ENCODE measurements at regions not wholly inside any gene's neighbourhood (a gene's known extent, or its start where the extent isn't known, plus 50 kb on each side); places are given as distances from the start of the nearest gene placed in this dataset.
"Not testable (repeated sequence)": the region's sequence is repeated elsewhere in the genome, so short reads cannot be mapped to it uniquely, and the experiment has no call there.

DNA sequence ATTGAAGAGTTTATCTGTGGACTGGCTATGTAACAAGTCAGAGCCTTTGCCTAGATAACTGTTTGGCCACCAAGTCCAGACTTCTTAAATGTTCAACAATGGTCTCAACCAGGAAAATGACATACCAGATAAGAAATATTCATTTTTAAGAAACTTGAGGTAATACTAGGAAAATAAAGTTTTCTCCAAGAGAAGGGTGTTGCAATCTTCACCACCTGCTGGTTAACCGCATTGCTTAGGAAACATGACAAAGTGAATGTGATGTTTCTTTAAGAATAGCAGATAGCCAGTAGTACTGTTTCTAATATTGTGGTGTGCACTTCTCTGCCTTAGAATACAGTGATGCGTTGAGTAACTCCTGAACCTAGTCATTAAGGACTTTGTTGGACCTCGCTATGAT is 321.5 kb upstream of the CADM2 start:
- Histone ChIP-seq H3K36me3 (ENCODE audit: control insufficient read depth, insufficient read depth, low read length) (no peaks in the 10 kb centered on the region), H3K4me1 (ENCODE audit: control insufficient read depth, insufficient read depth, low read length) (no peaks in the 10 kb centered on the region), H3K27ac (ENCODE audit: low read length) (no peak overlapping the region), H3K27me3 (ENCODE audit: control insufficient read depth, insufficient read depth, low read length) (no peaks in the 10 kb centered on the region), H3K9me3 (ENCODE audit: control insufficient read depth, insufficient read depth, low read length) (no peaks in the 10 kb centered on the region), H3K4me3 (ENCODE audit: low read length) (no peak overlapping the region)
- no CpG with 5 or more reads among the region's 3 CpGs for WGBS (ENCODE audit: insufficient coverage, insufficient read length)
- DNase-seq (ENCODE audit: low read depth, low spot score), result no peak

DNA sequence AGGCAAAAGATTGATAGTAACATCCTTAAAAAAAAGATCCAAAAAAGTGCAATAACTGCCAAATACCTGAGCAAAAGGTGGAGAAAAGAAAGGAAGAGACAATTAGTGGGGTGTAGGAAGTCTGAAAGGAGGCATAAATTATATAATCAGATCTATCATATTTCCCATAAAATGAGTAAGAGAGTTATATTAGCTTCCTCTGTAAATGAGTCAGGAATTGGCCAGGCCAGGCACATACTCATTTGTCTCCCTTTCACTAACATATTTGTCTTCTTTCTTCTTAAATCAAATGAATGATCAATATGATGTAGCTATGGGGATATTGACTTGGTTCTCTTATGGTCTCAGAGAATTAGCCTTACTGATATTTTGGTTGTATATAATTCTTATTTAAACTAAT is 292.3 kb upstream of the CADM2 start:
- H3K9me3 ChIP-seq (ENCODE audit: control insufficient read depth, insufficient read depth, low read length), result no peaks in the 10 kb centered on the region
- no peaks in the 10 kb centered on the region for H3K27me3 ChIP-seq (ENCODE audit: control insufficient read depth, insufficient read depth, low read length)
- no peak overlapping the region for H3K27ac ChIP-seq (ENCODE audit: low read length)
- no peaks in the 10 kb centered on the region for H3K36me3 ChIP-seq (ENCODE audit: control insufficient read depth, insufficient read depth, low read length)
- no peaks in the 10 kb centered on the region for H3K4me1 ChIP-seq (ENCODE audit: control insufficient read depth, insufficient read depth, low read length)
- no peak for DNase-seq (ENCODE audit: low read depth, low spot score)
- no peak overlapping the region for H3K4me3 ChIP-seq (ENCODE audit: low read length)

DNA sequence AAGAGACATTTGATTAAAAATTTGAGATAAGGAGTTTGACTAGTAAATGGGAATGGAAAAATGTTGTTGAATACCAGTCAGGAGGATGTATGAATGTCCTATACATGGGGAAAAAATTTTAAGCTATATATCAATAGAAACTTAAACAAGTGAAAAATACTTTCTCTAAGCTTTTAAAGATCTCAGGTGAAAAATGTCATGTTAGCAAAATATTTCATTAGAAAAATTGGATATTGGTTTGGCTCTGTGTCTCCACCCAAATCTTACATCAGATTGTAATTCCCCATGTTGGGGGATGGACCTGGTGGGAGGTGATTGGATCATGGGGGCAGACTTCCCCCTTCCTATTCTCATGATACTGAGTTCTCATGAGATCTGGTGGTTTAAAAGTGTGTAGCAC is 279.6 kb upstream of the CADM2 start:
- Histone ChIP-seq H3K4me1 (ENCODE audit: control insufficient read depth, insufficient read depth, low read length) (no peaks in the 10 kb centered on the region), H3K27me3 (ENCODE audit: control insufficient read depth, insufficient read depth, low read length) (no peaks in the 10 kb centered on the region), H3K36me3 (ENCODE audit: control insufficient read depth, insufficient read depth, low read length) (no peaks in the 10 kb centered on the region), H3K9me3 (ENCODE audit: control insufficient read depth, insufficient read depth, low read length) (no peaks in the 10 kb centered on the region), H3K4me3 (ENCODE audit: low read length) (no peak overlapping the region), H3K27ac (ENCODE audit: low read length) (no peak overlapping the region)
- DNase-seq (ENCODE audit: low read depth, low spot score), result no peak

DNA sequence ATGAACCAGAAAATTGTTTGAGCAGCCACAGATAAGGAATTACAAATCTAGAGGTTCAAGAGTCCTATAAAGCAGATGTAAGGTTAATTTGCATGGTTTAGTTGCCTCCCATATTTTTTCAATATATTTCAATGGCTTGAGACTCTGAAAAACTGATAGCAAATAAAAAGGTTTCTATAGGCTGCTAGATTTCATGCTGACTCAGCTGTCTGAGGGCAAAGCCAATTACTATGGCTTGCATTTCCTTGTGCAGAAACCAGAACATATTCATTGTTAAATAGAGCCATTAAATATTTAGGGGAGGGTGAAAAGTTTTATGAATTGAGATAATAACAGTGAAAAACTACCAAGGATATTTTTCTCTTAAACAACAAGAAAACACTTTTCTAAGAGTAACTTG is 278.1 kb upstream of the CADM2 start:
- no peak for DNase-seq (ENCODE audit: low read depth, low spot score)

DNA sequence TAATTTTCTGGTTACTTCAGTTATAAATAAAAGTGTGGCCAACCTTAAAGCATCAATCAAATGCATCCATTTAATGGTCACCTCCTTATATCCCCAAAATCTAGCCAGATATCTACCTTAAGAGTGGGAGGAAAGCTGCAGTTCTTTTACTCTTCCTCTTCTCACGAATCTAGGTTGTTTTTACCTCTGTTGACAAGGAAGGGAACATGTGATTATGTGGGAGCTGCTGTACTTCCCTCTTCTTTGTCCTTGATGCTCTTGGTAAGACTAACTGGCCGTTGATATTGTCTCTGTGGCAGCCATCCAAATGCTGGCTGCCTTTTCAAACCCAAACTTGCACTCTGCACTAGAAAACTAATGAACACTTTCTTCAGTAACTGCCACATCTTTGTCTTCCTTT is 275.3 kb upstream of the CADM2 start:
- Histone ChIP-seq H3K36me3 (ENCODE audit: control insufficient read depth, insufficient read depth, low read length) (no peaks in the 10 kb centered on the region), H3K4me1 (ENCODE audit: control insufficient read depth, insufficient read depth, low read length) (no peaks in the 10 kb centered on the region), H3K9me3 (ENCODE audit: control insufficient read depth, insufficient read depth, low read length) (no peaks in the 10 kb centered on the region), H3K4me3 (ENCODE audit: low read length) (no peak overlapping the region), H3K27ac (ENCODE audit: low read length) (no peak overlapping the region), H3K27me3 (ENCODE audit: control insufficient read depth, insufficient read depth, low read length) (no peaks in the 10 kb centered on the region)
- DNase-seq (ENCODE audit: low read depth, low spot score), result no peak
- no CpG with 5 or more reads among the region's 2 CpGs for WGBS (ENCODE audit: insufficient coverage, insufficient read length)

More for the DNA sequence above, 278.1 kb upstream of the CADM2 start:
- Histone ChIP-seq H3K27me3 (ENCODE audit: control insufficient read depth, insufficient read depth, low read length) (no peaks in the 10 kb centered on the region), H3K36me3 (ENCODE audit: control insufficient read depth, insufficient read depth, low read length) (no peaks in the 10 kb centered on the region), H3K4me1 (ENCODE audit: control insufficient read depth, insufficient read depth, low read length) (no peaks in the 10 kb centered on the region), H3K27ac (ENCODE audit: low read length) (no peak overlapping the region), H3K9me3 (ENCODE audit: control insufficient read depth, insufficient read depth, low read length) (no peaks in the 10 kb centered on the region), H3K4me3 (ENCODE audit: low read length) (no peak overlapping the region)

DNA sequence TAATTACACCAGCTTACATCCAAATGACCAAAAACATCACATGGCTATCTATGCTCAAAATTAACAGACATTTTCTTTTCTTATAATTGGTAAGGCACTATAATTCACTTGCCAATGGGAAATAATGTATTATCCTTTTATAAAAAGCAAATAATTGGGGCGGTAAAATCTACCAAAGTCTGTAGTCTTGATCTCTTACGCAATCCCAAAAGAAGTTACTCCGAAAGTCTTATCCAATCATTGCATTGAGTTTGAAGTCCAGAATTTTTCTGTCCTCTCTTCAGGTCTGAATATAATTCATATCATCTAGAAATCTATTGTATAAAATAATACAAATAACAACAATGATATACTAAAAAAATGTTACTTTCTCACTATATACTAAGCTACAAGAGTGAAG is 273.3 kb upstream of the CADM2 start:
- Histone ChIP-seq H3K36me3 (ENCODE audit: control insufficient read depth, insufficient read depth, low read length) (no peaks in the 10 kb centered on the region), H3K9me3 (ENCODE audit: control insufficient read depth, insufficient read depth, low read length) (no peaks in the 10 kb centered on the region), H3K4me1 (ENCODE audit: control insufficient read depth, insufficient read depth, low read length) (no peaks in the 10 kb centered on the region), H3K27ac (ENCODE audit: low read length) (no peak overlapping the region), H3K27me3 (ENCODE audit: control insufficient read depth, insufficient read depth, low read length) (no peaks in the 10 kb centered on the region), H3K4me3 (ENCODE audit: low read length) (no peak overlapping the region)
- no CpG with 5 or more reads among the region's 3 CpGs for WGBS (ENCODE audit: insufficient coverage, insufficient read length)
- no peak for DNase-seq (ENCODE audit: low read depth, low spot score)

DNA sequence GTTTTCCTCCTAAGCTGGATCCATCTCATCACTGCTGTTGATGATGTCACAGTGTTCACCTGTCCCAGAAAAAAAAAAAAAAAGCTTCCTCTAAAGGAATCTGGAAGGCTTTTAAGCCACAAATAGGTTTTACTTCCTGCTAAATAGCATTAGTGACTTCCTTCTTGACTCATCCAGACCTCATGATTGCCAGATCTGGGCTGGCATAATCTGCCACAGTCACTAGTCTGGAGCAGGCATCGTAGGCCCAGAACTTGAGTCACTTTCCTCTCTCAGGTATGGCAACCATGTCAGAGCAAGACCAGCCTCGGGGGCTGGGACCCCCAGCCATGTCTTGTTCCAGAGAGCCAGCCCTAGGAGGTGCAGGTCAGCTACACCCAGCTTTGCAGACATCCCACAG is 266.5 kb upstream of the CADM2 start:
- Histone ChIP-seq H3K4me3 (ENCODE audit: low read length) (no peak overlapping the region), H3K9me3 (ENCODE audit: control insufficient read depth, insufficient read depth, low read length) (no peaks in the 10 kb centered on the region), H3K36me3 (ENCODE audit: control insufficient read depth, insufficient read depth, low read length) (no peaks in the 10 kb centered on the region), H3K27me3 (ENCODE audit: control insufficient read depth, insufficient read depth, low read length) (no peaks in the 10 kb centered on the region), H3K27ac (ENCODE audit: low read length) (no peak overlapping the region), H3K4me1 (ENCODE audit: control insufficient read depth, insufficient read depth, low read length) (no peaks in the 10 kb centered on the region)
- no peak for DNase-seq (ENCODE audit: low read depth, low spot score)
- WGBS (ENCODE audit: insufficient coverage, insufficient read length), result no CpG with 5 or more reads among the region's 2 CpGs

DNA sequence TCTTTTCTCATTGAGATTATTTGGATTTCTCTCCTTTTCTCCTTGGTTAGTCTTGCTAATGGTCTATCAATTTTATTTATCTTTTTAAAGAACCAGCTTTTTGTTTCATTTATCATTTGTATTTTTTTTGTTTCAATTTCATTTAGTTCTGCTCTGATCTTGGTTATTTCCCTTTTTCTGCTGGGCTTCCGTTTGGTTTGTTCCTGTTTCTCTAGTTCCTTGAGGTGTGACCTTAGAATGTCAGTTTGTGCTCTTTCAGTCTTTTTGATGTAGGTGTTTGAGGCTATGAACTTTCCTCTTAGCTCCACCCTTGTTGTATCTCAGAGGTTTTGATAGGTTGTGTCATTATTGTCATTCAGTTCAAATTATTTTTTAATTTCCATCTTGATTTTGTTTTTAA is 248.5 kb upstream of the CADM2 start:
- DNase-seq (ENCODE audit: low read depth, low spot score); H3K4me1 ChIP-seq (ENCODE audit: control insufficient read depth, insufficient read depth, low read length); H3K4me3 ChIP-seq (ENCODE audit: low read length); H3K36me3 ChIP-seq (ENCODE audit: control insufficient read depth, insufficient read depth, low read length); H3K27me3 ChIP-seq (ENCODE audit: control insufficient read depth, insufficient read depth, low read length); H3K9me3 ChIP-seq (ENCODE audit: control insufficient read depth, insufficient read depth, low read length); H3K27ac ChIP-seq (ENCODE audit: low read length): not testable (repeated sequence)
- WGBS (ENCODE audit: insufficient coverage, insufficient read length), result no CpG with 5 or more reads among the region's 1 CpG

DNA sequence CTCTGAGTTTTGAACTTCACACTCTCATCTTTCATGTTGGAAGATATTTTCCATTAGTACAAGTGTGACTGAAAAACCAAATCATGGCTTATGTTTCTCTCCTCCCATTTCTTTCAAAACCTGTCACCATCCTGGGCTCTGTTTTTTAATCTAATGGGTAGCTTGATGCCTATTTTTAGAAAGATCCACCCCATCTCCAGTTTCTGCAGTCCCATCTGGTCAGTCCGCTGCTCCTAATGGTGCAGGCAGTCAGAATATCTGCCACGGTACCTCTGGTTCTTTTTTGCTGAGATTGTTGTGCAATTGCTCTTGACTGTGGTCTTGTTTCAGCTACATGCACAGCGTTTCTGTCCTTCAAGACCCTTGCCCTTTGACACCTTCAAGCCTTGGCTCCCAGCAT is 240.9 kb upstream of the CADM2 start:
- DNase-seq (ENCODE audit: low read depth, low spot score), result no peak
- Histone ChIP-seq H3K27me3 (ENCODE audit: control insufficient read depth, insufficient read depth, low read length) (no peaks in the 10 kb centered on the region), H3K9me3 (ENCODE audit: control insufficient read depth, insufficient read depth, low read length) (no peaks in the 10 kb centered on the region), H3K4me1 (ENCODE audit: control insufficient read depth, insufficient read depth, low read length) (no peaks in the 10 kb centered on the region), H3K4me3 (ENCODE audit: low read length) (no peak overlapping the region), H3K36me3 (ENCODE audit: control insufficient read depth, insufficient read depth, low read length) (no peaks in the 10 kb centered on the region), H3K27ac (ENCODE audit: low read length) (no peak overlapping the region)
- no CpG with 5 or more reads among the region's 3 CpGs for WGBS (ENCODE audit: insufficient coverage, insufficient read length)

DNA sequence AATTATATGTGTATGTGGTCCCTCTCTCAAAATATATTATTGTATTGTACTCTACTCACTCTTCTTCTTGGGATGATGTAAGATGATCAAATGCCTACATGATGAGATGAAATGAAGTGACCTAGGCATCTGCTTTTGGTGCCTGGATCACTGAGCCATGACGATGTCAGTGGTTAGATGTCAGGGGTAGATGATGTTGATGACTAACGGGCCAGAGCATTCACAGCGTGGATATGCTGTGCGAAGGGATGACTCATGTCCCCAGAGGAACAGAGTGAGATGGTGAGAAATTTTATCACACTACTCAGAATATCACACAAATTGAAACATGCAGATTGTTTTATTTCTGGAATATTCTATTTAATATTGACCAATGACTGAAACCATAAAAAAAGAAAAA is 233.9 kb upstream of the CADM2 start:
- no CpG with 5 or more reads among the region's 4 CpGs for WGBS (ENCODE audit: insufficient coverage, insufficient read length)
- no peaks in the 10 kb centered on the region for H3K4me1 ChIP-seq (ENCODE audit: control insufficient read depth, insufficient read depth, low read length)
- H3K36me3 ChIP-seq (ENCODE audit: control insufficient read depth, insufficient read depth, low read length), result no peaks in the 10 kb centered on the region
- H3K9me3 ChIP-seq (ENCODE audit: control insufficient read depth, insufficient read depth, low read length), result no peaks in the 10 kb centered on the region
- no peak overlapping the region for H3K27ac ChIP-seq (ENCODE audit: low read length)
- DNase-seq (ENCODE audit: low read depth, low spot score), result no peak
- no peak overlapping the region for H3K4me3 ChIP-seq (ENCODE audit: low read length)
- H3K27me3 ChIP-seq (ENCODE audit: control insufficient read depth, insufficient read depth, low read length), result no peaks in the 10 kb centered on the region

DNA sequence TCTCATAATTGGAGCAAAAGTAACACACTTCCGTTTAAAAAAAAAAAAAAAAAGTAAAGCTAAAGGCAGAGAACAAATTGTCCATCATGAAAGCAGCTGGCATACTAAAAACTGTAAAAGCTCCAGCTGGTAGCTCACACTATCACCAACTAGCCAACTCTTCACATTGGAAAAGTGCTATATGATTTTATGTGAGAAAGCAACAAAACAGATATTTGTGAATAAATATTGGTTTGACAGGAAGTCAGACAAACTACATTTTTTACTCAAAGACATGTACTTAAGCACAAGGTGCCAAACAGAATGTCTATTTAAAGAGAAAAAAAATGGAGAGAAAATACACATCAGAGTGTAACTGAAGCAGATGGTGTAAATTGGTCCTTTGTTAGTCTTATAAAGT is 231.2 kb upstream of the CADM2 start:
- Histone ChIP-seq H3K27me3 (ENCODE audit: control insufficient read depth, insufficient read depth, low read length) (no peaks in the 10 kb centered on the region), H3K27ac (ENCODE audit: low read length) (no peak overlapping the region), H3K9me3 (ENCODE audit: control insufficient read depth, insufficient read depth, low read length) (no peaks in the 10 kb centered on the region), H3K36me3 (ENCODE audit: control insufficient read depth, insufficient read depth, low read length) (no peaks in the 10 kb centered on the region), H3K4me1 (ENCODE audit: control insufficient read depth, insufficient read depth, low read length) (no peaks in the 10 kb centered on the region), H3K4me3 (ENCODE audit: low read length) (no peak overlapping the region)
- no peak for DNase-seq (ENCODE audit: low read depth, low spot score)
- WGBS (ENCODE audit: insufficient coverage, insufficient read length), result no CpG with 5 or more reads among the region's 1 CpG

DNA sequence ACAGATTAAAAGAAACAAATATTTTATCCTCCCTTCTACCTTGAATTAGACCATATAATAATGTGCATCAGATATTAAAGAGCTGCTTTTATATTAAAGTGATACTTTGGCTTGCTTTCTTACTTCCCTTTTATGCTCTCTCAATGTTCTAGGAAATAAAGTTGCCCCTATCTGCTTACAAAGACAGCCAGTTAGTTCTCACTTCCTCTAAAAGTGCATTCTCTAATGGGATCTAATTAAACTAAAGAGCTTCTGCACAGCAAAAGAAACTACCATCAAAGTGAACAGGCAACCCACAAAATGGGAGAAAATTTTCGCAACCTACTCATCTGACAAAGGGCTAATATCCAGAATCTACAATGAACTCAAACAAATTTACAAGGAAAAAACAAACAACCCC is 224.1 kb upstream of the CADM2 start:
- H3K27ac ChIP-seq (ENCODE audit: low read length); DNase-seq (ENCODE audit: low read depth, low spot score); H3K36me3 ChIP-seq (ENCODE audit: control insufficient read depth, insufficient read depth, low read length); H3K9me3 ChIP-seq (ENCODE audit: control insufficient read depth, insufficient read depth, low read length); H3K27me3 ChIP-seq (ENCODE audit: control insufficient read depth, insufficient read depth, low read length); H3K4me3 ChIP-seq (ENCODE audit: low read length); H3K4me1 ChIP-seq (ENCODE audit: control insufficient read depth, insufficient read depth, low read length): not testable (repeated sequence)
- no CpG with 5 or more reads among the region's 1 CpG for WGBS (ENCODE audit: insufficient coverage, insufficient read length)

Measured in iPS DF 6.9 (cell line).